GM23338 (cell line): ENCODE measurements at regions not wholly inside any gene's neighbourhood (a gene's known extent, or its start where the extent isn't known, plus 50 kb on each side); places are given as distances from the start of the nearest gene placed in this dataset.

Experiments used
- ATAC-seq: fragments of 200-7000 bp; cut with Tn5 transposase; 3 replicates; pipeline ENCODE4 v1.9.1; 2020
- DNase-seq: peaks from one replicate; pipeline ENCODE4 v3.0.0-alpha.2; 2015; ENCODE audit warnings: low spot score
- H2AFZ ChIP-seq: fragments of 200-600 bp; sonication (generic); 2 replicates; pipeline ENCODE4 v1.8.0; 2016; ENCODE audit warnings: antibody characterized with exemption, mild to moderate bottlenecking, moderate library complexity
- H3F3A ChIP-seq: fragments of 200-600 bp; sonication (generic); replicated peaks from 2 replicates; pipeline ENCODE4 v1.8.0; 2017; ENCODE audit warnings: antibody characterized with exemption, mixed run types, low read depth
- H3K27ac ChIP-seq: fragments of 200-600 bp; sonication (generic); 2 replicates; pipeline ENCODE4 v1.6.1; 2016; ENCODE audit warnings: low read depth
- H3K27me3 ChIP-seq: fragments of 200-600 bp; sonication (generic); 2 replicates; pipeline ENCODE4 v1.8.0; 2016; ENCODE audit warnings: mild to moderate bottlenecking, mixed run types, moderate library complexity; ENCODE audit not compliant: insufficient read depth
- H3K36me3 ChIP-seq: fragments of 200-600 bp; sonication (generic); 2 replicates; pipeline ENCODE4 v1.8.0; 2016; ENCODE audit warnings: mild to moderate bottlenecking; ENCODE audit not compliant: insufficient read depth
- H3K4me1 ChIP-seq: fragments of 200-600 bp; sonication (generic); 2 replicates; pipeline ENCODE4 v1.8.0; 2016; ENCODE audit warnings: mild to moderate bottlenecking, moderate library complexity; ENCODE audit not compliant: insufficient read depth
- H3K4me2 ChIP-seq: fragments of 200-600 bp; sonication (generic); 2 replicates; pipeline ENCODE4 v1.7.1; 2017; ENCODE audit warnings: mixed run types
- H3K4me3 ChIP-seq: fragments of 200-600 bp; sonication (generic); 2 replicates; pipeline ENCODE4 v1.6.1; 2016; ENCODE audit warnings: mixed run types
- H3K79me2 ChIP-seq: fragments of 200-600 bp; sonication (generic); replicated peaks from 2 replicates; pipeline ENCODE4 v1.8.0; 2017; ENCODE audit warnings: mild to moderate bottlenecking; ENCODE audit not compliant: insufficient read depth
- H3K9me2 ChIP-seq: fragments of 200-600 bp; sonication (generic); 2 replicates; pipeline ENCODE4 v1.8.0; 2017; ENCODE audit not compliant: insufficient read depth
- H4K20me1 ChIP-seq: fragments of 200-600 bp; sonication (generic); replicated peaks from 2 replicates; pipeline ENCODE4 v1.8.0; 2017; ENCODE audit warnings: mild to moderate bottlenecking; ENCODE audit not compliant: insufficient read depth
- H3K27ac Mint-ChIP-seq: 2 replicates; pipeline ENCODE4 v1.8.0; 2020; ENCODE audit warnings: inconsistent platforms, mild to moderate bottlenecking, moderate library complexity, mixed read lengths
- H3K27me3 Mint-ChIP-seq: 3 replicates; pipeline ENCODE4 v1.8.0; 2022; ENCODE audit warnings: low read depth, mild to moderate bottlenecking, moderate library complexity, mixed read lengths, inconsistent platforms; ENCODE audit not compliant: insufficient read depth, poor library complexity
- H3K36me3 Mint-ChIP-seq: 3 replicates; pipeline ENCODE4 v1.8.0; 2021; ENCODE audit warnings: low read depth, mild to moderate bottlenecking, inconsistent platforms, moderate library complexity, mixed read lengths
- H3K4me1 Mint-ChIP-seq: 3 replicates; pipeline ENCODE4 v1.8.0; 2020; ENCODE audit warnings: mild to moderate bottlenecking, inconsistent platforms, mixed read lengths
- H3K4me3 Mint-ChIP-seq: 3 replicates; pipeline ENCODE4 v1.8.0; 2021; ENCODE audit warnings: moderate library complexity, mild to moderate bottlenecking, inconsistent platforms, mixed read lengths
- H3K9me3 Mint-ChIP-seq: 3 replicates; pipeline ENCODE4 v1.8.0; 2020; ENCODE audit warnings: moderate library complexity, mild to moderate bottlenecking, inconsistent platforms, mixed read lengths
- CREB1 ChIP-seq: fragments of 250-450 bp; sonication (Bioruptor Pico); IDR thresholded peaks from 2 replicates; pipeline ENCODE4 v1.5.0; 2020; ENCODE audit warnings: low read depth, mild to moderate bottlenecking, moderate library complexity
- JUNB ChIP-seq: IDR thresholded peaks from one replicate; pipeline ENCODE4 v1.6.1; 2016; ENCODE audit warnings: antibody characterized with exemption; ENCODE audit not compliant: unreplicated experiment
- NANOG ChIP-seq: IDR thresholded peaks from 2 replicates; pipeline ENCODE4 v1.6.1; 2016; ENCODE audit warnings: antibody characterized with exemption, borderline replicate concordance
- STAT1 ChIP-seq: IDR thresholded peaks from one replicate; pipeline ENCODE4 v1.6.1; 2016; ENCODE audit warnings: antibody characterized with exemption; ENCODE audit not compliant: unreplicated experiment
- ZNF114 ChIP-seq: fragments of 250-450 bp; sonication (Bioruptor Pico); IDR thresholded peaks from 2 replicates; pipeline ENCODE4 v1.5.0; 2020; ENCODE audit warnings: mild to moderate bottlenecking, moderate library complexity
- ZNF331 ChIP-seq: fragments of 250-450 bp; sonication (Bioruptor Pico); IDR thresholded peaks from 2 replicates; pipeline ENCODE4 v1.5.0; 2020; ENCODE audit warnings: low read depth, mild to moderate bottlenecking, moderate library complexity
- TF ChIP-seq, protein P1 (sequence below): fragments of 250-450 bp; sonication (Bioruptor Pico); IDR thresholded peaks from 2 replicates; pipeline ENCODE4 v1.5.0; 2020; ENCODE audit warnings: mild to moderate bottlenecking, moderate library complexity
- TF ChIP-seq, protein P2 (sequence below): IDR thresholded peaks from one replicate; pipeline ENCODE4 v1.6.1; 2018; ENCODE audit warnings: antibody characterized with exemption; ENCODE audit not compliant: unreplicated experiment
- TF ChIP-seq, protein P3 (sequence below): IDR thresholded peaks from 2 replicates; pipeline ENCODE4 v1.6.1; 2016; ENCODE audit warnings: antibody characterized with exemption

DNA sequence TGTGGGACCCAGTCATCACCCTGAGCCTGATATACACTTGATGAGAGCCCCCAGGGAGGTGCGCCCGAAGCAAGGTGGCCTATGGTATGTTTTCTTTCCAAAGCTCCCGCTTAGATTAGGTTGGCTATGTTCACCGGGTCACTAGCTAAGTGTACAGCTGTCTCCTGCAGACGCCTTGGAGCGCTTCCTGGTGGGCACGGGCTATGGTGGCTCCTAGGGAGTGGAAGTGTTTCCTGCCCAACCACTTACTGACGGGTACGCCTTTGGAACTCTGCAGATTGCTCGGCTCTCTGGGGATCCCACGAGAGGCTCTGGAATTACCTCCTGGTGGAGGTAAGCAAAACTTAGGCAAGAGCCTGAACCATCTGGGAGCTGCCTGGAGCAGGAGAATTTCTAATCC, 83.6 kb upstream of the CXCL12 start:
- Histone ChIP-seq H3F3A (no peaks in the 10 kb centered on the region), H3K4me1 (no peaks in the 10 kb centered on the region), H3K36me3 (no peaks in the 10 kb centered on the region), H4K20me1 (no peaks in the 10 kb centered on the region), H3K27me3 (no peaks in the 10 kb centered on the region), H3K9me2 (0 out of 2 replicates have a peak, but pooled peaks cover 2% of the 10 kb centered on the region), H2AFZ (no peak overlapping the region), H3K4me3 (no peak overlapping the region), H3K79me2 (no peaks in the 10 kb centered on the region), H3K27ac (no peak overlapping the region), H3K4me2 (no peak overlapping the region)
- H3K36me3 Mint-ChIP-seq: no peaks in the 10 kb centered on the region
- DNase-seq (no peak), ATAC-seq (no peak)
- no peak overlapping the region for H3K4me3 Mint-ChIP-seq
- H3K9me3 Mint-ChIP-seq: no peaks in the 10 kb centered on the region; the same call in 1 of the 3 replicates
- no peaks in the 10 kb centered on the region for H3K4me1 Mint-ChIP-seq
- TF ChIP-seq, protein P1, sequence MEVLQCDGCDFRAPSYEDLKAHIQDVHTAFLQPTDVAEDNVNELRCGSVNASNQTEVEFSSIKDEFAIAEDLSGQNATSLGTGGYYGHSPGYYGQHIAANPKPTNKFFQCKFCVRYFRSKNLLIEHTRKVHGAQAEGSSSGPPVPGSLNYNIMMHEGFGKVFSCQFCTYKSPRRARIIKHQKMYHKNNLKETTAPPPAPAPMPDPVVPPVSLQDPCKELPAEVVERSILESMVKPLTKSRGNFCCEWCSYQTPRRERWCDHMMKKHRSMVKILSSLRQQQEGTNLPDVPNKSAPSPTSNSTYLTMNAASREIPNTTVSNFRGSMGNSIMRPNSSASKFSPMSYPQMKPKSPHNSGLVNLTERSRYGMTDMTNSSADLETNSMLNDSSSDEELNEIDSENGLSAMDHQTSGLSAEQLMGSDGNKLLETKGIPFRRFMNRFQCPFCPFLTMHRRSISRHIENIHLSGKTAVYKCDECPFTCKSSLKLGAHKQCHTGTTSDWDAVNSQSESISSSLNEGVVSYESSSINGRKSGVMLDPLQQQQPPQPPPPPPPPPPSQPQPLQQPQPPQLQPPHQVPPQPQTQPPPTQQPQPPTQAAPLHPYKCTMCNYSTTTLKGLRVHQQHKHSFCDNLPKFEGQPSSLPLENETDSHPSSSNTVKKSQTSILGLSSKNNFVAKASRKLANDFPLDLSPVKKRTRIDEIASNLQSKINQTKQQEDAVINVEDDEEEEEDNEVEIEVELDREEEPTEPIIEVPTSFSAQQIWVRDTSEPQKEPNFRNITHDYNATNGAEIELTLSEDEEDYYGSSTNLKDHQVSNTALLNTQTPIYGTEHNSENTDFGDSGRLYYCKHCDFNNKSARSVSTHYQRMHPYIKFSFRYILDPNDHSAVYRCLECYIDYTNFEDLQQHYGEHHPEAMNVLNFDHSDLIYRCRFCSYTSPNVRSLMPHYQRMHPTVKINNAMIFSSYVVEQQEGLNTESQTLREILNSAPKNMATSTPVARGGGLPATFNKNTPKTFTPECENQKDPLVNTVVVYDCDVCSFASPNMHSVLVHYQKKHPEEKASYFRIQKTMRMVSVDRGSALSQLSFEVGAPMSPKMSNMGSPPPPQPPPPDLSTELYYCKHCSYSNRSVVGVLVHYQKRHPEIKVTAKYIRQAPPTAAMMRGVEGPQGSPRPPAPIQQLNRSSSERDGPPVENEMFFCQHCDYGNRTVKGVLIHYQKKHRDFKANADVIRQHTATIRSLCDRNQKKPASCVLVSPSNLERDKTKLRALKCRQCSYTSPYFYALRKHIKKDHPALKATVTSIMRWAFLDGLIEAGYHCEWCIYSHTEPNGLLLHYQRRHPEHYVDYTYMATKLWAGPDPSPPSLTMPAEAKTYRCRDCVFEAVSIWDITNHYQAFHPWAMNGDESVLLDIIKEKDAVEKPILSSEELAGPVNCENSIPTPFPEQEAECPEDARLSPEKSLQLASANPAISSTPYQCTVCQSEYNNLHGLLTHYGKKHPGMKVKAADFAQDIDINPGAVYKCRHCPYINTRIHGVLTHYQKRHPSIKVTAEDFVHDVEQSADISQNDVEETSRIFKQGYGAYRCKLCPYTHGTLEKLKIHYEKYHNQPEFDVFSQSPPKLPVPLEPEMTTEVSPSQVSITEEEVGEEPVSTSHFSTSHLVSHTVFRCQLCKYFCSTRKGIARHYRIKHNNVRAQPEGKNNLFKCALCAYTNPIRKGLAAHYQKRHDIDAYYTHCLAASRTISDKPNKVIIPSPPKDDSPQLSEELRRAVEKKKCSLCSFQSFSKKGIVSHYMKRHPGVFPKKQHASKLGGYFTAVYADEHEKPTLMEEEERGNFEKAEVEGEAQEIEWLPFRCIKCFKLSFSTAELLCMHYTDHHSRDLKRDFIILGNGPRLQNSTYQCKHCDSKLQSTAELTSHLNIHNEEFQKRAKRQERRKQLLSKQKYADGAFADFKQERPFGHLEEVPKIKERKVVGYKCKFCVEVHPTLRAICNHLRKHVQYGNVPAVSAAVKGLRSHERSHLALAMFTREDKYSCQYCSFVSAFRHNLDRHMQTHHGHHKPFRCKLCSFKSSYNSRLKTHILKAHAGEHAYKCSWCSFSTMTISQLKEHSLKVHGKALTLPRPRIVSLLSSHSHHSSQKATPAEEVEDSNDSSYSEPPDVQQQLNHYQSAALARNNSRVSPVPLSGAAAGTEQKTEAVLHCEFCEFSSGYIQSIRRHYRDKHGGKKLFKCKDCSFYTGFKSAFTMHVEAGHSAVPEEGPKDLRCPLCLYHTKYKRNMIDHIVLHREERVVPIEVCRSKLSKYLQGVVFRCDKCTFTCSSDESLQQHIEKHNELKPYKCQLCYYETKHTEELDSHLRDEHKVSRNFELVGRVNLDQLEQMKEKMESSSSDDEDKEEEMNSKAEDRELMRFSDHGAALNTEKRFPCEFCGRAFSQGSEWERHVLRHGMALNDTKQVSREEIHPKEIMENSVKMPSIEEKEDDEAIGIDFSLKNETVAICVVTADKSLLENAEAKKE: no peak
- TF ChIP-seq NANOG (no peak), ZNF114 (CRISPR knock-in tag) (no peak)
- H3K27ac Mint-ChIP-seq: no peak overlapping the region
- H3K27me3 Mint-ChIP-seq: no peaks in the 10 kb centered on the region

DNA sequence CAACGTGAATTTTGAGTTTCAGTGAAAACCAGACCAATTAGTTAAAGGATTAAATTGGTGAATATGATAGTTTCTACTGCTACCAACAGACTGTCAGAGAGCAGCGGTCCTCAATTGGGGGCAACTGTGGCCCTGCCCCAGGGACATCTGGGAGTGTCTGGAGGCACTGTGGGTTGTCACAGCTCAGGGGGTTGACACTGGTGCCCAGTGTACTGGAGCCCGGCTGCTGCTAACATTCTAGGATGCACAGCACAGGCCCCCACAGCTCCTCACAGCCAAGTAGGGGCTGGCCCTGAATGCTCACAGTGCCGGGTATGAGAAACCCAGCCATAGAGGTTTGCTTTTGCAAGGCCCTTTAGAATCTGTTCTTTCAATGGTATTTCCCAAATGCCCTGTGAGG, 84.1 kb upstream of the CXCL12 start:
- H3K4me3 ChIP-seq: no peak overlapping the region
- H3K36me3 ChIP-seq: no peaks in the 10 kb centered on the region
- DNase-seq (no peak), ATAC-seq (no peak)
- no peaks in the 10 kb centered on the region for H3K4me1 ChIP-seq
- no peaks in the 10 kb centered on the region for H3K4me1 Mint-ChIP-seq
- H3K9me3 Mint-ChIP-seq: no peaks in the 10 kb centered on the region; the same call in 1 of the 3 replicates
- H3K27me3 Mint-ChIP-seq: no peaks in the 10 kb centered on the region
- H3K36me3 Mint-ChIP-seq: no peaks in the 10 kb centered on the region
- H3K4me2 ChIP-seq: no peak overlapping the region
- H3F3A ChIP-seq: no peaks in the 10 kb centered on the region
- no peak overlapping the region for H3K27ac ChIP-seq
- no peaks in the 10 kb centered on the region for H3K27me3 ChIP-seq
- no peak overlapping the region for H3K27ac Mint-ChIP-seq
- H3K4me3 Mint-ChIP-seq: no peak overlapping the region
- H3K9me2 ChIP-seq: 0 out of 2 replicates have a peak, but pooled peaks cover 2% of the 10 kb centered on the region
- H2AFZ ChIP-seq: no peak overlapping the region
- no peaks in the 10 kb centered on the region for H4K20me1 ChIP-seq
- H3K79me2 ChIP-seq: no peaks in the 10 kb centered on the region
- TF ChIP-seq, protein P2, sequence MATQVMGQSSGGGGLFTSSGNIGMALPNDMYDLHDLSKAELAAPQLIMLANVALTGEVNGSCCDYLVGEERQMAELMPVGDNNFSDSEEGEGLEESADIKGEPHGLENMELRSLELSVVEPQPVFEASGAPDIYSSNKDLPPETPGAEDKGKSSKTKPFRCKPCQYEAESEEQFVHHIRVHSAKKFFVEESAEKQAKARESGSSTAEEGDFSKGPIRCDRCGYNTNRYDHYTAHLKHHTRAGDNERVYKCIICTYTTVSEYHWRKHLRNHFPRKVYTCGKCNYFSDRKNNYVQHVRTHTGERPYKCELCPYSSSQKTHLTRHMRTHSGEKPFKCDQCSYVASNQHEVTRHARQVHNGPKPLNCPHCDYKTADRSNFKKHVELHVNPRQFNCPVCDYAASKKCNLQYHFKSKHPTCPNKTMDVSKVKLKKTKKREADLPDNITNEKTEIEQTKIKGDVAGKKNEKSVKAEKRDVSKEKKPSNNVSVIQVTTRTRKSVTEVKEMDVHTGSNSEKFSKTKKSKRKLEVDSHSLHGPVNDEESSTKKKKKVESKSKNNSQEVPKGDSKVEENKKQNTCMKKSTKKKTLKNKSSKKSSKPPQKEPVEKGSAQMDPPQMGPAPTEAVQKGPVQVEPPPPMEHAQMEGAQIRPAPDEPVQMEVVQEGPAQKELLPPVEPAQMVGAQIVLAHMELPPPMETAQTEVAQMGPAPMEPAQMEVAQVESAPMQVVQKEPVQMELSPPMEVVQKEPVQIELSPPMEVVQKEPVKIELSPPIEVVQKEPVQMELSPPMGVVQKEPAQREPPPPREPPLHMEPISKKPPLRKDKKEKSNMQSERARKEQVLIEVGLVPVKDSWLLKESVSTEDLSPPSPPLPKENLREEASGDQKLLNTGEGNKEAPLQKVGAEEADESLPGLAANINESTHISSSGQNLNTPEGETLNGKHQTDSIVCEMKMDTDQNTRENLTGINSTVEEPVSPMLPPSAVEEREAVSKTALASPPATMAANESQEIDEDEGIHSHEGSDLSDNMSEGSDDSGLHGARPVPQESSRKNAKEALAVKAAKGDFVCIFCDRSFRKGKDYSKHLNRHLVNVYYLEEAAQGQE: no peak
- TF ChIP-seq, protein P3, sequence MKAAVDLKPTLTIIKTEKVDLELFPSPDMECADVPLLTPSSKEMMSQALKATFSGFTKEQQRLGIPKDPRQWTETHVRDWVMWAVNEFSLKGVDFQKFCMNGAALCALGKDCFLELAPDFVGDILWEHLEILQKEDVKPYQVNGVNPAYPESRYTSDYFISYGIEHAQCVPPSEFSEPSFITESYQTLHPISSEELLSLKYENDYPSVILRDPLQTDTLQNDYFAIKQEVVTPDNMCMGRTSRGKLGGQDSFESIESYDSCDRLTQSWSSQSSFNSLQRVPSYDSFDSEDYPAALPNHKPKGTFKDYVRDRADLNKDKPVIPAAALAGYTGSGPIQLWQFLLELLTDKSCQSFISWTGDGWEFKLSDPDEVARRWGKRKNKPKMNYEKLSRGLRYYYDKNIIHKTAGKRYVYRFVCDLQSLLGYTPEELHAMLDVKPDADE: no peak
- no peak for TF ChIP-seq ZNF331 (CRISPR knock-in tag)
- no peak for TF ChIP-seq STAT1
- no peak for TF ChIP-seq CREB1 (CRISPR knock-in tag)
- TF ChIP-seq JUNB: no peak
